SH-SY5Y (cell line): ENCODE measurements at regions not wholly inside any gene's neighbourhood (a gene's known extent, or its start where the extent isn't known, plus 50 kb on each side); places are given as distances from the start of the nearest gene placed in this dataset.

Experiments
- GATA2 ChIP-seq: IDR thresholded peaks from 2 replicates; pipeline ENCODE4 v1.6.1; 2011; ENCODE audit warnings: mild to moderate bottlenecking, low read depth, low read length
- GATA3 ChIP-seq: IDR thresholded peaks from 2 replicates; pipeline ENCODE4 v1.6.1; 2011; ENCODE audit warnings: low read depth, mild to moderate bottlenecking, low read length, moderate library complexity

DNA sequence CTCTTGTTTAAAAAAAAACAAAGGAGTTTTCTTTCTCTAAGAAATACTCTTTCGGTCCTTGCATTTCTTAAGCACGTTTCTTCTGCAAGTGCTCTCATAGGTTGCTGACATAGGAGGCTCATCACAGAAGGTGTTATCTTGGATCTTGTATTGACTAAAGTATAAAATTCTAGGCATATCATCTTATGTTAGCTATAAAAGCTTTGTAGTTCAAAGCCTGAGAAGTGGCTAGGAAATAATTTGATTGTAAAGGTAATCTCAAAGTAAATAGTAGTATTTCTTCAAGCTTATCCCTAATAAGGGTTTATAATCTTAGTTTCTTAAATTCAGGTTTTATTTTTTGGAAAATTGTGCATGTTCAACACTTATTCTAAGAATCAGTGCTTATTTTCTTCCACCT lies 778.9 kb downstream of the TMTC2 start:
- TF ChIP-seq GATA2 (no peak), GATA3 (no peak)
